ENCODE measurements at regions not wholly inside any gene's neighbourhood (a gene's known extent, or its start where the extent isn't known, plus 50 kb on each side); places are given as distances from the start of the nearest gene placed in this dataset.

DNA sequence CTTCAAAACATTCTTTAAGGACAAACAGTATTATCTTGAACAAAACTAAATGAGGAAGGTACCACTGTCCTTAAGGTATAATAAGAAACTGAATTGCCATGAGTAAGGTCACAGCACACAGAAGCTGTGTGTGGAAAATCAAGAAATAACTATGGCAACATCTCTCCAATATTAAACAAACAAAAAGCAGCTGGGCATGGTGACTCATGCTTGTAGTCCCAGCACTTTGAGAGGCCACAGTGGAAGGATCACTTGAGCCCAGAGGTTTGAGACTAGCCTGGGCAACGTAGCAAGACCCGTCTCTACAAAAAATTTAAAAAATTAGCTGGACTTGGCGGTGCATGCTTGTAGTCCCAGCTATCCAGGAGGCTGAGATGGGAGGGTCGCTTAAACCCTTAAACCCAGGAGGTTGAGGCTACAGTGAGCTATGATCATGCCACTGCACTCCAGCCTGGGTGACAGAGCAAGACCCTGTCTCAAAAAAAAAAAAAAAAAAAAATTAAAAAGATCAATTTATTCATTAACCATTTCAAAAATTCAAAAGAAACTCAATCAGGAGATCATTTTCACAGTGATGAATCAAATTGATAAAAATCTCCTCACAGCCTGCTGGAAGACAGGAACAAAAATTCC, 195.4 kb downstream of the SKIDA1 start:
- no peaks in the 10 kb centered on the region for H3K36me3 ChIP-seq (replicated peaks; ENCODE audit: low read depth, low read length)
- H3K4me1 ChIP-seq (ENCODE audit: low read length) = no peaks in the 10 kb centered on the region
- H2AFZ ChIP-seq (ENCODE audit: low read depth, low read length) = no peak overlapping the region
- H3K9ac ChIP-seq (ENCODE audit: low read length) = no peak overlapping the region
- no peaks in the 10 kb centered on the region for H4K20me1 ChIP-seq (ENCODE audit: insufficient read depth, low read length)
- no peaks in the 10 kb centered on the region for H3K79me2 ChIP-seq (ENCODE audit: low read length)
- H3K4me2 ChIP-seq (ENCODE audit: low read length) = no peak overlapping the region
- no peak for TF ChIP-seq EZH2phosphoT487 (IDR thresholded peaks at IDR 0.05; ENCODE audit: low read depth)
- TF ChIP-seq, protein P1, sequence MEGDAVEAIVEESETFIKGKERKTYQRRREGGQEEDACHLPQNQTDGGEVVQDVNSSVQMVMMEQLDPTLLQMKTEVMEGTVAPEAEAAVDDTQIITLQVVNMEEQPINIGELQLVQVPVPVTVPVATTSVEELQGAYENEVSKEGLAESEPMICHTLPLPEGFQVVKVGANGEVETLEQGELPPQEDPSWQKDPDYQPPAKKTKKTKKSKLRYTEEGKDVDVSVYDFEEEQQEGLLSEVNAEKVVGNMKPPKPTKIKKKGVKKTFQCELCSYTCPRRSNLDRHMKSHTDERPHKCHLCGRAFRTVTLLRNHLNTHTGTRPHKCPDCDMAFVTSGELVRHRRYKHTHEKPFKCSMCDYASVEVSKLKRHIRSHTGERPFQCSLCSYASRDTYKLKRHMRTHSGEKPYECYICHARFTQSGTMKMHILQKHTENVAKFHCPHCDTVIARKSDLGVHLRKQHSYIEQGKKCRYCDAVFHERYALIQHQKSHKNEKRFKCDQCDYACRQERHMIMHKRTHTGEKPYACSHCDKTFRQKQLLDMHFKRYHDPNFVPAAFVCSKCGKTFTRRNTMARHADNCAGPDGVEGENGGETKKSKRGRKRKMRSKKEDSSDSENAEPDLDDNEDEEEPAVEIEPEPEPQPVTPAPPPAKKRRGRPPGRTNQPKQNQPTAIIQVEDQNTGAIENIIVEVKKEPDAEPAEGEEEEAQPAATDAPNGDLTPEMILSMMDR (IDR thresholded peaks at IDR 0.05; ENCODE audit: low read depth, low read length) = no peak
- H3K9me3 ChIP-seq (ENCODE audit: insufficient read depth, low read length) = no peaks in the 10 kb centered on the region
- no peaks in the 10 kb centered on the region for H3K27me3 ChIP-seq (ENCODE audit: low read depth, low read length)
- H3K27ac ChIP-seq (ENCODE audit: low read length) = no peak overlapping the region
- no peak overlapping the region for H3K4me3 ChIP-seq (ENCODE audit: low read length)

DNA sequence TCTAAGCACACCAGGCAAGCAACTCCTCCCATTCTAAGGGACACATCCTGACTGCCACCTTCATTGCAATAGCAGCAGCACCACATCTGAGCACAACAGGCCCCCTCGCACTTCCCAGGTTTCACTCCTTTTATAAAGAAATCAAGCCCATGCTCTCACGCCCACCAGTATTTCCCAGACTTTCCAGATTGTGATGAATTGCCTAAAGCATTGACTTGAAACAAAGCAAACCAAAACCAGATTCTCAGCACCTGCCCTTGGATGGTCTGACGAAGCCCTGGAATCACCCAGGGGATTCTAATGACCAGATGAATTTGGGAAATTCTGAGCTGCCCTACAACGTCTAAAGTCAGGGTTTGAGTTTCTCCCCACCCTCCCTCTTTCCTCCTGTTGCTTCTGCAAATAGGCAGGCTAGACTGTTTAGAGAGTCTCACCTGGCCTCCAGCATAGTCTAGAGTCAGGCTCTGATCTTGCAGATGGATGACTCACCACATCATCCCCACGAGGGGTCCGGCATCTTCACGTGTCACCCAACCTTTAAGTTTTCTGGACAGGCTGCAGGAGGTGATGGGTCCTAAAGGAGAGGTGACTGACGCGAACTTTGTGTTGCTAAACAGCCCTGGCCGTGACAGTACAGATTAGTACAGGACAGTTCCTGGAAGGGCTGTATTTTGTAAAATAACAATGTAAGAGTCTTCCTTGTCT, 198.0 kb downstream of the SKIDA1 start:
- Histone ChIP-seq H3K4me1 (ENCODE audit: low read length) (no peaks in the 10 kb centered on the region), H3K4me2 (ENCODE audit: low read length) (no peak overlapping the region), H3K27ac (ENCODE audit: low read length) (no peak overlapping the region), H4K20me1 (ENCODE audit: insufficient read depth, low read length) (no peaks in the 10 kb centered on the region), H3K9me3 (ENCODE audit: insufficient read depth, low read length) (no peaks in the 10 kb centered on the region), H3K9ac (ENCODE audit: low read length) (no peak overlapping the region), H3K79me2 (ENCODE audit: low read length) (no peaks in the 10 kb centered on the region), H3K36me3 (replicated peaks; ENCODE audit: low read depth, low read length) (no peaks in the 10 kb centered on the region), H3K4me3 (ENCODE audit: low read length) (no peak overlapping the region), H2AFZ (ENCODE audit: low read depth, low read length) (no peak overlapping the region), H3K27me3 (ENCODE audit: low read depth, low read length) (no peaks in the 10 kb centered on the region)
- TF ChIP-seq, protein P1 (IDR thresholded peaks at IDR 0.05; ENCODE audit: low read depth, low read length) = no peak
- no peak for TF ChIP-seq EZH2phosphoT487 (IDR thresholded peaks at IDR 0.05; ENCODE audit: low read depth)

DNA sequence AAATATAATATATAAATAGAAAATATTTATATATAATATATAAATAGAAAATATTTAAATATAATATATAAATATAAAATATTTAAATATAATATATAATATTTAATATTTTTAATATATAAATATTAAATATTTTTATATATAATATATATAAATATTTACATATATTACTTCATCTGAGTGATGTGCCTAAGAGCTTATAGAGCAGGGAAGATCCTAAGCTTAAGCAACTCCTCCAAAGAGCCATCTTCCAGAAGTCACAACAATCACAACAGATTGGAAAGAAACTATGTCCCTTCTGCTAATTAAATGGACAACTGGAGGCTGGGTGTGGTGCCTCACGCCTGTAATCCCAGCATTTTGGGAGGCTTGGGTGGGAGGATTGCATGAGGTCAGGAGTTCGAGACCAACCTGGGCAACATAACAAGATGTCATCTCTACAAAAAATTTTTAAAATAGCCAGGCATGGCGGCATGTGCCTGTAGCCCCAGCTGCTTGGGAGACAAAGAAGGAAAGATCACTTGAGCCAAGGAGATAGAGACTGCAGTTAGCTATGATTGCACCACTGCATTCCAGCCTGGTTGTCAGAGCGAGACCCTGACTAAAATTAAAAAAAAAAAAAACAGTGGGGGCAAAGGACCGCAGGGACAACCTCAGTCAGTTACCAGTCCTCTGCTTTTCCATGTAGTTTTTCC, 198.7 kb downstream of the SKIDA1 start:
- no peak overlapping the region for H3K4me3 ChIP-seq (ENCODE audit: low read length)
- H2AFZ ChIP-seq (ENCODE audit: low read depth, low read length) = no peak overlapping the region
- TF ChIP-seq, protein P1 (IDR thresholded peaks at IDR 0.05; ENCODE audit: low read depth, low read length) = no peak
- TF ChIP-seq EZH2phosphoT487 (IDR thresholded peaks at IDR 0.05; ENCODE audit: low read depth) = no peak

DNA sequence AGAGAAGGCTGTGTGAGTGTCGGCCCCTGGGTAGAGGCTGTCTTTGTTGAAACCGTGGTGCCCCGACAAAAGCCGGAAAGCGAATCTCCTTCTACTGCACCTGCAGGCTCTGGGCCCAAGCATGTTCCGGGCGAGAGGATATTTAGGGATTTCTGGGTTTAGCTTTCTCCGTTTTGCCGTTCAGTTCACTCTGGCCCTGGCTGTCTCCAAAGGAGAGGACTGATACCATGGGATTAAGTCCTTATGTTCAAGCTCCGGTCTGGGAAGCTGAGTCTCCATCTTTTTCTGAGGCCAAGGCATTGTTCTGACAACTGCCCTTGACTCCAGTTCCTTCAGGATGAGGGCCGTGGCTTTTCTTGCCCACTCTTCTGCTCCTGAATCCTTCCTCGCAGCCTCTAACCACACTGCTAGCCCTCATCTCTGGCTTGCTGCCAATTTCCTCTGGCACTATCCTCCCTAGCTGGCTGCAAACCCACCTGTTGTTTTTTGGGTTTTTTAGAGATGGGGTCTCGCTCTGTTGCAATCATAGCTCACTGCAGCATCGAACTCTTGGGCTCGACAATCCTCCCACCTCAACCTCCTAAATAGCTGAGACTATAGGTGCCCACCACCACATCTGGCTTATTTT, 206.8 kb downstream of the SKIDA1 start:
- Histone ChIP-seq H3K79me2 (ENCODE audit: low read length) (no peaks in the 10 kb centered on the region), H3K9ac (ENCODE audit: low read length) (no peak overlapping the region), H3K36me3 (replicated peaks; ENCODE audit: low read depth, low read length) (no peaks in the 10 kb centered on the region), H3K4me2 (ENCODE audit: low read length) (no peak overlapping the region), H2AFZ (ENCODE audit: low read depth, low read length) (no peak overlapping the region), H3K27ac (ENCODE audit: low read length) (no peak overlapping the region), H3K9me3 (ENCODE audit: insufficient read depth, low read length) (no peaks in the 10 kb centered on the region), H3K27me3 (ENCODE audit: low read depth, low read length) (no peaks in the 10 kb centered on the region), H3K4me3 (ENCODE audit: low read length) (no peak overlapping the region), H3K4me1 (ENCODE audit: low read length) (no peaks in the 10 kb centered on the region), H4K20me1 (ENCODE audit: insufficient read depth, low read length) (no peaks in the 10 kb centered on the region)
- TF ChIP-seq, protein P1 (IDR thresholded peaks at IDR 0.05; ENCODE audit: low read depth, low read length) = no peak
- no peak for TF ChIP-seq EZH2phosphoT487 (IDR thresholded peaks at IDR 0.05; ENCODE audit: low read depth)

More for the DNA sequence above, 198.7 kb downstream of the SKIDA1 start:
- Histone ChIP-seq H3K27ac (ENCODE audit: low read length) (no peak overlapping the region), H3K27me3 (ENCODE audit: low read depth, low read length) (no peaks in the 10 kb centered on the region), H4K20me1 (ENCODE audit: insufficient read depth, low read length) (no peaks in the 10 kb centered on the region), H3K9ac (ENCODE audit: low read length) (no peak overlapping the region), H3K9me3 (ENCODE audit: insufficient read depth, low read length) (no peaks in the 10 kb centered on the region), H3K4me1 (ENCODE audit: low read length) (no peaks in the 10 kb centered on the region), H3K36me3 (replicated peaks; ENCODE audit: low read depth, low read length) (no peaks in the 10 kb centered on the region), H3K4me2 (ENCODE audit: low read length) (no peak overlapping the region), H3K79me2 (ENCODE audit: low read length) (no peaks in the 10 kb centered on the region)

Data from OCI-LY3 (cell line).